ENCODE measurements at regions not wholly inside any gene's neighbourhood (a gene's known extent, or its start where the extent isn't known, plus 50 kb on each side); places are given as distances from the start of the nearest gene placed in this dataset.

DNA sequence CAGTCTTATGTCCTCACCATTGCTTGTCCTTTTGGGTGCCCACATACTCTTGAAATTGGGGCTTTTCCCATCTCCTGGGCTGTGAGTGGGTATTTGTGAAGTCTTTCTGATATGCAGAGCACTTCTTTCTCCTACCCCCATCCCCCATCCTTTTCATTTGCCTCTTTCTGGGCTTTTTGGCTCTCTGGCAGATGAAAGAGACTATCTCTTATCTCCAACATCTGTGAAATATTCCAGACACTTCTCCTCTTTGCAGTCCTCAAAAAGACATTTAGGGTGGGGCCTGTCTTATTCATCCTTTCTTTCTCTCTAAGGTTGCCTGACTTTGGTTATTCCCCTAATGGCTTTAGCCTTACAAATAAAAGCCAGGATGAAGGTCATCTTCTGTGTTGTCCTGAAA is 462.2 kb upstream of the MKI67 start:
- no peak for DNase-seq

GRCh38 chr10:128594688-128595087 is 468.5 kb upstream of the MKI67 start:
- no peak for DNase-seq

- DNase-seq, result no peak
These were observed 470.7 kb upstream of the MKI67 start for GRCh38 chr10:128596906-128597305.

- no peak for DNase-seq
These were observed 472.8 kb upstream of the MKI67 start for GRCh38 chr10:128599030-128599429.

DNA sequence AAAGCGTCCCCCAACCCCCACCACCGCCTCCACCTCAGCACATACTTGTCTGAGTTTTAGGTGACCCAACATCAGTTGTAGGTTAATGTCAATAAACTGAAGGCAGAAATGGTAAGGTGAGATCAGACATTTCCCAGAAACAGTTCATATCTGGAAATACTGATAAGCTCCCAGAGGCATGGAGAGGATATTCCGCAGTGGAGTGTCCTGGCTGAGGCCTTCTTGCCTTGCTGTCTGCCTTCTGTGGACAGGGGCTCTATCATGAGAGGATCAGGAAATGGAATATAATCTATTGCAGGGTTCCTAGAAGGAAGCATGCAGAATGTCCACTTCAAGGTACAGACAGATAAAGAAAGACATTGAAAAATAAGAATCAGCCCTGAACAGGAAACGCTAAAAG is 473.3 kb upstream of the MKI67 start:
- no peak for DNase-seq

- no peak for DNase-seq
These were observed 476.0 kb upstream of the MKI67 start for GRCh38 chr10:128602183-128602582.

- DNase-seq, result no peak
These were observed 477.8 kb upstream of the MKI67 start for GRCh38 chr10:128604025-128604424.

DNA sequence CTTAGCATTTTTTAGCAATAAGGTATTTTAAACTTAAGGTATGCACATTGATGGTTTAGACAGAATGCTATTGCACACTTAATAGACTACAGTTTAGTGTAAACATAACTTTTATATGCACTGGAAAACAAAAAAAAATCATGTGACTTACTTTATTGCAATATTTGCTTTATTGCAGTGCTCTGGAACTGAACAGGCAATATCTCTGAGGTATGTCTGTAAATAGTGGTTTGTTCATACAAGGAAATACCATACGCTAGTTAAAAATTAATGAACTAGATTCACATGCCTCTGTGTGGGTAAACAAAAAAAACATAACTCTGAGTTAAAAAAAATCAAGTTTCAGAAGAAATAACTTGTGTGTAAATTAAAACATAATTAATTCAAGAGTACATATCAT is 479.0 kb upstream of the MKI67 start:
- no peak for DNase-seq

DNA sequence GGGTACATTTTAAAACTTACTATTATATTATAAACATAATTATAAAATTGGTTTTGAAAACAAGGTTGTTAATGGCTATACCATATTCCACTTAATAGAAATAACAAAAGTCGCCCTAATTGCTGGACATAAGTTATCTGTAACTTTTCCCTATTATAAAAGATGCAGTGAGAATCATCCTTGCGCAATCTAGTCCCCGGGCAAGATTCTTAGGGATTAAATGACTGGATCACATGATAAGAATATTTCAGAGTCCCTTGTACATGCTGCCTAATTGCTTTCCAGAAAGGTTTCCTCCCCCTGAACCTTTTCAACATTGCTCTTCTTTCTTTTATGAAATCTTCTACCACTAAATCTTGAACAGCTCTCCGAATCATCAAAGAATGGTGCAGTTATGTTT is 479.8 kb upstream of the MKI67 start:
- DNase-seq, result no peak

- no peak for DNase-seq
These were observed 482.6 kb upstream of the MKI67 start for GRCh38 chr10:128608791-128609190.

DNA sequence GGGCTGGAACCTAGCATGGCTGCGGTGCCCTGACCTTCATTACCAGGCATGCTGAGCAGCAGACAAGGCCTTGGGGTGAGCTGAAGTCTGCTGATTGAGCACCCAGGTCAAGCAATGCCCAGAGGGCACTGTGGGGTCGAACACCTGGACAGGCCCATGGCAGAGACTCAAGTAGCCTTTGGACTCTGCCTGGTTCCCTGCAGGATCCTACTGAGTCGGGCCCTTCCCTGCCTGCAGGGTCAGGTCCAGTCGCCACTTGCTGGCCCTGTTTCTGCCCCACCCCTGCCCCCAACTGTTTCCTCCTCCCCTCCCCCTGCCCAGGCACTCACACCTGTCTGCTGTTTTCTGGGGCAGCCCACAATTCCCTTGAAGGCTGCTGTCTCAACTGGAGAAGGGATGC is 483.2 kb upstream of the MKI67 start:
- no peak for DNase-seq

- DNase-seq, result no peak
These were observed 483.9 kb upstream of the MKI67 start for GRCh38 chr10:128610113-128610512.

GRCh38 chr10:128612195-128612594 is 486.0 kb upstream of the MKI67 start:
- no peak for DNase-seq

DNA sequence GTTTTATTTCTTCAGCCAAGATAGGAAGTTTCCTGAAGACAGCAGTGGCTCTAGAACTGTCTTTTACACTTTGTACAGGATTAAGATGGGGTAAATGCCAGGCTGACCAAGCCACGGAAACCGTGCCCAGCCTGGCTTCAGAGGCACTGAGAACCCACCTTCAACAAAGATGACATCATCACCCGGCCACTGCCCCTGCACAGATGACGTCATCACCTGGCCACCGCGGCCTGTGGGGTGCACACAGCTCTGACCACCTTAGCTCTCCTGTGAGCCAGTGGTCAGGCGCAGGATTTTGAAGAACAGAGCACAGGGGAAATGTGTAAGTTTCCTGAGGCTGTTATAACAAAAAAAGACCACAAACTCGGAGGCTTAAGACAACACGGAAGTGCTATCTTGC is 486.4 kb upstream of the MKI67 start:
- no peak for DNase-seq

GRCh38 chr10:128614016-128614605 is 487.9 kb upstream of the MKI67 start:
- DNase-seq, result no peak

DNA sequence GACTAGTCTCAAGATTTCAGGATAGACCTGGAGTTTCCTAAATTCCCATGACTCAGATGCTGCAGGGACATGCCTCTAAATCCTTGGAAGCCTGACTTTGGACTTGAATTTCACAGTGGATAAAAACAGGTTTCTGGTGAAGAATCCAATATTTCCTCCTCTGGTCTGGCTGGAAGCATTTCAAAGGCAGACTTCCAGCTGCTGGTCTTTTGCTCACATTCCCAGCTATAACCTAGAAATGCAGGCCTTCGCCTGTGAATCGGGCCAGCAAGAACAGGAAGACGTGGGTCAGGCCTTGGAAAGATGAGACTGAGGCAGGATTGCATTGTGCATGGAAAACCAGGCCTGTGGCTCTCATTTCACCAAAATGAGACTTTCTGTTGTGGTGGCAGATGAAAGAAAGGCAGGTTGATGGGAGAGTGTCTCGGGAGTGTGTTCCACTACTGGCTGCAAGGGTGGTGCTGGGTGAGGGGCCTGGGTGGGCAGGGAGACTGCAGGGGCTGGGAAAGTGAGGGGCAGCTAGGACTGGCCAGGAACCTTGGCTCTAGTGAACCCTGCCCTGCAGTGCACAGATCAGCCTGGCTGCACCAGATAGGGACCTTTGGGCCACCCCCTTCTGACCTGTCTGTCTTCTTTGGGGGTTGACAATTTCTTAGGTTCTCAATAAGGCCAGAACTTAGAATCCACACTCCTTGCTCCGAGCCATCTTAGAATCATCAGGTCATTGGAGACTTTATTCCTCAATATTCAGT is 488.8 kb upstream of the MKI67 start:
- DNase-seq, result no peak

- no peak for DNase-seq
These were observed 491.3 kb upstream of the MKI67 start for GRCh38 chr10:128617532-128617931.

DNA sequence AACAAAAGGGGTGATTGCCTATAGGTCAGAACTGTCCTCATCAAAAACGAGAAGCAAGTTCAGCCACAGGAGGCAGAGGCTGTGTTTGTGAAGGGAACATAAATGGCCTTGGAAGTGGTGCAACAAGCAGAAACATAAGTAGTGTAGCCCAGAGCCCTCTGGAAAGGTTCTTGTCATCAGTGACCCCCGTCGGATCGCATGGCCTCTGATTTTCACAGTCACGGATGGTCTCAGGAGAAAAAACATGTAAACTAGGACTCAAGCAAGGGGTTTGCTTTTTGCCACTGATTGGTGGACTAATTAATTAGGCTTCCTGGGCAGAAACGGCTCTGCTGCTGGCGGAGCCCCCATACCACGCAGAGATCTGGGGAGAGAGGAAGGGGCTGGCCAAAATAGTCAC is 496.5 kb upstream of the MKI67 start:
- DNase-seq, result no peak

- no peak for DNase-seq
These were observed 497.6 kb upstream of the MKI67 start for GRCh38 chr10:128623776-128624175.

- no peak for DNase-seq
These were observed 498.7 kb upstream of the MKI67 start for GRCh38 chr10:128624656-128625530.

DNA sequence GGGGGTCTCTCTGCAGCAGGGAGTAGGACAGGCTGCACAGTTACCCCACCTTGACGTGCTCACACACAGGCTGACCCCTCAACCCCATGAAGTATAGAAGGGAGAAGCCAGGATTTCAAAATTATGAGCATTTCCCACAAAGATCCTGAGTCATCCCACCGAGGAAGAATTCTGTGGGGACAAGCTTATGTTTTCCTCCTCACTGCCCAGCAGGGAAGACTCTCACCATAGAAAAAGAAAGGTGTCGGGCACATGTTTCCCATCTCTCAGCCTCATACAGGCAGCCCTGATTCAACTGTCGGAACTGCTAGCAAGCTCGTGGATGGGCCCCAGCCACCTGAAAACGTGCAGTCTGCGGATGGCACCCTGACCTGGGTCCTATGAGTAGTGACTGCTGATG is 499.7 kb upstream of the MKI67 start:
- no peak for DNase-seq

DNA sequence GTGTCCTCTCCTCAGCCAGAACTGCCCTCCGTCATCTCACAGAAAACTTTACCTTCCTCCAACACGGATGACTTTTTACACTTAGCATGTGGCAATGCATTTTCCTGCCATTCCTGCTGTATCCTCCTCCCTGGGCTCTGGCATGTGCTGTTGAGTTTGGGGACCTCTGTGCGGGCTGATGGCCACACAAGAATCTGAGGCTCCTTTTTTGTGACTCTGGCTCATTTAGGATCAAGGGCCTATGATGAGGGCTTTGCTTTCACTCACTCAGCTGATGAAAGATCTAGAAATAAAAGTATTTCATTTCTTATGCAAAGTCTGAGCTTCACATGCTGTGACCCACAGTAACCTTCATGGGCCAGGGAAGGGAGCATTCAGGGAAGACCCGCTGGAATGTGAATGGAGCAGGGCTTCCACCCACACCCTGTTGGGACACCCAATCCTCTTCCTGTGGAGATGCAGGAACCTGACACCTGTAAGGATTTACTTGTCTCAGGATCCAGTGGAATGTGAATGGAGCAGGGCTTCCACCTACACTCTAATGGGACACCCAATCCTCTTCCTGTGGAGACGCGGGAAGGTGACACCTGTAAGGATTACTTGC is 500.3 kb upstream of the MKI67 start:
- no peak for DNase-seq

DNA sequence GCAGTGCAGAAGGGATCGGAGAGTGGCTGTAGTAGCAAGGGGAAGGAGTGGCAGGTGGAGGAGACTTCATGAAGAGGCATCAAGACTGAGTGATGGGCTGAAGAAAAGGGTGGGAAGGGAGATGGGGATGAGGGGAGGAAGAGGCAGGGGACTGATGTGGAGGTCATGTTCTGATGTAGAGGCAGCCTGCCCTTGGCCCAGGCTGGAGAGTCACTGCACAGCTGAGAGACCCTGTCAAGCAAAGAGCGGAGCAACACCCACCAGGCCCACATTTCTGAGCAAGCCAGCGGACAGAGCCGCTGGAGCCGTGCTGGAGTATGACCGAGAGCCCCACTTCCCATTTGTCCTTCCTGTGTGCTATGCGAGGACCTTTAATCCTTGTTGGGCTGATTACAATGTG is 501.6 kb upstream of the MKI67 start:
- no peak for DNase-seq

- no peak for DNase-seq
These were observed 502.0 kb upstream of the MKI67 start for GRCh38 chr10:128628252-128628651.

All from stimulated activated CD4-positive, alpha-beta T cell treated with anti-CD3 and anti-CD28 coated beads, Interleukin-4, amount 100 ng/mL, for 1 hour (primary cell).